HepG2 (cell line): ENCODE measurements at regions not wholly inside any gene's neighbourhood (a gene's known extent, or its start where the extent isn't known, plus 50 kb on each side); places are given as distances from the start of the nearest gene placed in this dataset.

Experiments used
- ATAC-seq: fragments of 200-7000 bp; cut with Tn5 transposase; 3 replicates; pipeline ENCODE4 v1.9.1; 2020; ENCODE audit warnings: mild to moderate bottlenecking, moderate library complexity
- BruUV-seq: library from RNA; stranded (reverse); fragments of 400-500 nt; replicated peaks from 2 replicates; lab custom pipeline; 2021; lab: Mats Ljungman, UMichigan
- CTCF ChIA-PET: fragments of 300-600 bp; formaldehyde crosslinking; extraction: SDS; loops from one replicate; lab custom pipeline; 2021; ENCODE audit warnings: low total read pairs, inconsistent platforms, low intra/inter-chr PET ratio; lab: Yijun Ruan, JAX
- POLR2A ChIA-PET: fragments of 350-600 bp; sonication (Branson Sonifier 250); formaldehyde crosslinking; loops from one replicate; lab custom pipeline; 2020; ENCODE audit warnings: antibody characterized with exemption, inconsistent platforms; lab: Yijun Ruan, JAX
- DNase-seq: peaks from one replicate; pipeline ENCODE4 v3.0.0-alpha.2; 2015; ENCODE audit warnings: low spot score
- FAIRE-seq: peaks from 3 replicates; lab custom pipeline; 2011; peaks lifted over from hg19 to GRCh38; lab: Jason Lieb, UNC
- H2AFZ ChIP-seq: one replicate; pipeline ENCODE4 v1.6.1; 2011; ENCODE audit warnings: low read length, inconsistent platforms
- H3K27ac ChIP-seq: fragments of 300-600 bp; 3 replicates; pipeline ENCODE4 v1.8.0; 2011; ENCODE audit warnings: mixed run types, mild to moderate bottlenecking, mixed read lengths, low read length, inconsistent platforms; ENCODE audit not compliant: insufficient read depth; ENCODE audit errors: extremely low read length
- H3K27me3 ChIP-seq, 2 experiments: fragments of 200-600 bp in 1 of 2; 2 replicates in 1 of 2; 3 replicates in 1 of 2; pipeline versions ENCODE4 v1.6.0 to v1.8.0; 2011; ENCODE audit warnings: low read length in 2 of 2, mild to moderate bottlenecking in 2 of 2, moderate library complexity in 2 of 2, inconsistent platforms in 1 of 2; ENCODE audit not compliant: insufficient read depth in 2 of 2, control insufficient read depth in 1 of 2
- H3K36me3 ChIP-seq, 2 experiments: fragments of 200-600 bp in 1 of 2; replicated peaks in 1 of 2; 2 replicates in 1 of 2; 3 replicates in 1 of 2; pipeline versions ENCODE4 v1.5.1 to v1.8.0; 2011; ENCODE audit warnings: low read length in 2 of 2, inconsistent platforms in 1 of 2; ENCODE audit not compliant: insufficient read depth in 2 of 2, control insufficient read depth in 1 of 2
- H3K4me1 ChIP-seq: 2 replicates; pipeline ENCODE4 v1.5.1; 2012; ENCODE audit warnings: low read length, inconsistent platforms; ENCODE audit not compliant: insufficient read depth
- H3K4me2 ChIP-seq: 2 replicates; pipeline ENCODE4 v1.6.0; 2011; ENCODE audit warnings: low read depth, low read length, inconsistent platforms
- H3K4me3 ChIP-seq, 3 experiments: fragments of 200-600 bp in 1 of 3; sonication (generic), shearing (Covaris generic) in 1 of 3; replicated peaks in 1 of 3; 2 replicates each; pipeline ENCODE4 v1.5.1; 2011 to 2016; ENCODE audit warnings: low read length in 3 of 3, inconsistent platforms in 2 of 3, low read depth in 2 of 3, mild to moderate bottlenecking in 2 of 3, control low read depth in 1 of 3, mixed read lengths in 1 of 3; ENCODE audit not compliant: insufficient read depth in 1 of 3
- H3K79me2 ChIP-seq: one replicate; pipeline ENCODE4 v1.6.1; 2011; ENCODE audit warnings: low read length, inconsistent platforms; ENCODE audit not compliant: insufficient read depth
- H3K9ac ChIP-seq: 2 replicates; pipeline ENCODE4 v1.6.0; 2011; ENCODE audit warnings: mild to moderate bottlenecking, low read depth, low read length, inconsistent platforms; ENCODE audit not compliant: insufficient read depth
- H3K9me3 ChIP-seq: 2 replicates; pipeline ENCODE4 v1.5.1; 2012; ENCODE audit warnings: mild to moderate bottlenecking, low read length
- H4K20me1 ChIP-seq: 2 replicates; pipeline ENCODE4 v1.6.0; 2011; ENCODE audit warnings: inconsistent platforms, mild to moderate bottlenecking, low read length, moderate library complexity; ENCODE audit not compliant: insufficient read depth
- DMAP1 ChIP-seq: IDR thresholded peaks from 2 replicates; pipeline ENCODE4 v1.6.1; 2016
- HMG20A ChIP-seq: IDR thresholded peaks from 2 replicates; pipeline ENCODE4 v1.6.1; 2016; ENCODE audit warnings: borderline replicate concordance
- KDM6A ChIP-seq: IDR thresholded peaks from 2 replicates; pipeline ENCODE4 v1.6.1; 2016; ENCODE audit warnings: low read depth
- MEF2D ChIP-seq: sonication (generic); formaldehyde crosslinking; IDR thresholded peaks from 2 replicates; pipeline ENCODE4 v1.5.1; 2020; ENCODE audit warnings: mild to moderate bottlenecking, missing genetic modification reagents
- NPAS2 ChIP-seq: sonication (generic); formaldehyde crosslinking; IDR thresholded peaks from 2 replicates; pipeline ENCODE4 v1.8.0; 2022; ENCODE audit warnings: mild to moderate bottlenecking, missing genetic modification reagents, borderline replicate concordance
- PLRG1 ChIP-seq: fragments of 450-650 bp; conservative IDR thresholded peaks from 2 replicates; pipeline ENCODE4 v1.6.1; 2016
- SNAI1 ChIP-seq: sonication (generic); formaldehyde crosslinking; IDR thresholded peaks from 2 replicates; pipeline ENCODE4 v1.5.0; 2020; ENCODE audit warnings: mild to moderate bottlenecking, missing genetic modification reagents, borderline replicate concordance
- SNRNP70 ChIP-seq: fragments of 200-400 bp; formaldehyde crosslinking; IDR thresholded peaks from 2 replicates; pipeline ENCODE4 v1.6.1; 2017; ENCODE audit warnings: mild to moderate bottlenecking, low read depth, low read length, moderate library complexity
- SOX13 ChIP-seq, 3 experiments: fragments of 450-650 bp in 1 of 3; sonication (generic) in 1 of 3; formaldehyde crosslinking in 1 of 3; IDR thresholded peaks in 2 of 3; conservative IDR thresholded peaks in 1 of 3; 2 replicates each; pipeline versions ENCODE4 v1.5.0 to v1.6.1; 2016 to 2020; ENCODE audit warnings: antibody characterized with exemption in 1 of 3, mild to moderate bottlenecking in 1 of 3, missing compliant biosample characterization in 1 of 3, missing genetic modification reagents in 1 of 3, moderate library complexity in 1 of 3
- SRSF1 ChIP-seq: fragments of 200-400 bp; formaldehyde crosslinking; optimal IDR thresholded peaks from 2 replicates; pipeline ENCODE3; 2017; ENCODE audit warnings: mild to moderate bottlenecking, low read depth, low read length, moderate library complexity
- ZNF703 ChIP-seq: sonication (generic); formaldehyde crosslinking; IDR thresholded peaks from 2 replicates; pipeline ENCODE4 v1.5.1; 2020; ENCODE audit warnings: missing genetic modification reagents, mild to moderate bottlenecking, moderate library complexity, borderline replicate concordance
- WGBS: methylation state at CpG from one replicate; pipeline ENCODE4 v1.1.6; 2017; ENCODE audit warnings: low lambda C conversion rate; 5-methylcytosine and 5-hydroxymethylcytosine counted together
- in situ Hi-C: cut with HindIII; loops from 2 replicates; pipeline ENCODE4 v1.10.0; 2017; ENCODE audit warnings: low pct_unique_long_range_greater_than_20kb; ENCODE audit not compliant: extremely low pct_ligation_motif_present
- intact Hi-C: fragments of 100-400 bp; cut with micrococcal nuclease; formaldehyde crosslinking; loops from one replicate; pipeline ENCODE4 v1.10.0; 2022; ENCODE audit not compliant: unreplicated experiment
- TF ChIP-seq, protein P1 (sequence below): sonication (generic); formaldehyde crosslinking; IDR thresholded peaks from 2 replicates; pipeline ENCODE4; 2020; ENCODE audit warnings: missing genetic modification reagents, mild to moderate bottlenecking, borderline replicate concordance
- TF ChIP-seq, protein P2 (sequence below): sonication (generic); formaldehyde crosslinking; IDR thresholded peaks from 2 replicates; pipeline ENCODE4 v1.8.1; 2023; ENCODE audit warnings: mild to moderate bottlenecking, missing genetic modification reagents
- TF ChIP-seq, protein P3 (sequence below): sonication (generic); formaldehyde crosslinking; IDR thresholded peaks from 2 replicates; pipeline ENCODE4 v1.5.1; 2020; ENCODE audit warnings: mild to moderate bottlenecking, missing genetic modification reagents, borderline replicate concordance

DNA sequence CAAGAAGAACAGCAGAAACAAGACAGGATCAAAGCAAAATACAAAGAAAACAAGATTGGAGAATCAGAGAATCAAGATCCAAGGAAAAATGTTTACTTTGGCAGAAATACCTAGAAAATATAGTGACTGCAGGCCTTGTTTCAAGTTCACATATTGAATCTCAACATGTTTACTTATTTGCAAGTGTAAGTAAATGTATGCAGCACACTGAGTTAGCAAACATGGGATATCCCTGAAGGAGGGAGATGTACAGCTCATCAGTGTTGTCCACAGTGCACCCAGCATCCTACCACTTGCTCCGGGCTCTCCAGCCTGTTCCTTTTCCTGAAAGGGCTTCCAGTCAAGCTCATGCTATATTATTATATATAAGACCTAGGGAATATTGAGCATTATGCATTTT, 319.5 kb downstream of the PRL start:
- Histone ChIP-seq H3K4me2 (no peak overlapping the region), H2AFZ (no peak overlapping the region), H4K20me1 (no peaks in the 10 kb centered on the region), H3K9me3 (no peaks in the 10 kb centered on the region), H3K27me3 (no peaks in the 10 kb centered on the region), H3K9ac (no peak overlapping the region), H3K27ac (no peak overlapping the region), H3K79me2 (no peaks in the 10 kb centered on the region), H3K4me1 (no peaks in the 10 kb centered on the region), H3K4me3 (no peak overlapping the region), H3K36me3 (no peaks in the 10 kb centered on the region)
- in situ Hi-C loops: no loop called here
- ChIA-PET CTCF (no interaction called here), POLR2A (no interaction called here)
- WGBS: 0% methylated on average over 1 of the region's 1 CpG
- ATAC-seq (no peak), FAIRE-seq (no peak), DNase-seq (no peak)
- intact Hi-C loops: no loop called here
- BruUV-seq: no TSS peak
- TF ChIP-seq, protein P1, sequence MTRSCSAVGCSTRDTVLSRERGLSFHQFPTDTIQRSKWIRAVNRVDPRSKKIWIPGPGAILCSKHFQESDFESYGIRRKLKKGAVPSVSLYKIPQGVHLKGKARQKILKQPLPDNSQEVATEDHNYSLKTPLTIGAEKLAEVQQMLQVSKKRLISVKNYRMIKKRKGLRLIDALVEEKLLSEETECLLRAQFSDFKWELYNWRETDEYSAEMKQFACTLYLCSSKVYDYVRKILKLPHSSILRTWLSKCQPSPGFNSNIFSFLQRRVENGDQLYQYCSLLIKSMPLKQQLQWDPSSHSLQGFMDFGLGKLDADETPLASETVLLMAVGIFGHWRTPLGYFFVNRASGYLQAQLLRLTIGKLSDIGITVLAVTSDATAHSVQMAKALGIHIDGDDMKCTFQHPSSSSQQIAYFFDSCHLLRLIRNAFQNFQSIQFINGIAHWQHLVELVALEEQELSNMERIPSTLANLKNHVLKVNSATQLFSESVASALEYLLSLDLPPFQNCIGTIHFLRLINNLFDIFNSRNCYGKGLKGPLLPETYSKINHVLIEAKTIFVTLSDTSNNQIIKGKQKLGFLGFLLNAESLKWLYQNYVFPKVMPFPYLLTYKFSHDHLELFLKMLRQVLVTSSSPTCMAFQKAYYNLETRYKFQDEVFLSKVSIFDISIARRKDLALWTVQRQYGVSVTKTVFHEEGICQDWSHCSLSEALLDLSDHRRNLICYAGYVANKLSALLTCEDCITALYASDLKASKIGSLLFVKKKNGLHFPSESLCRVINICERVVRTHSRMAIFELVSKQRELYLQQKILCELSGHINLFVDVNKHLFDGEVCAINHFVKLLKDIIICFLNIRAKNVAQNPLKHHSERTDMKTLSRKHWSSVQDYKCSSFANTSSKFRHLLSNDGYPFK: no peak
- TF ChIP-seq SNAI1 (CRISPR knock-in tag) (no peak), HMG20A (CRISPR knock-in tag) (no peak), PLRG1 (no peak), MEF2D (CRISPR knock-in tag) (no peak), SRSF1 (no peak), DMAP1 (CRISPR knock-in tag) (no peak), ZNF703 (CRISPR knock-in tag) (no peak), KDM6A (no peak), SOX13 (IDR thresholded peaks at IDR 0.05) (no peak), SOX13 (CRISPR knock-in tag; conservative IDR thresholded peaks at IDR 0.05 in 1 of 2, IDR thresholded peaks at IDR 0.05 in 1 of 2) (no peak), NPAS2 (no peak), SNRNP70 (no peak)
- TF ChIP-seq, protein P2, sequence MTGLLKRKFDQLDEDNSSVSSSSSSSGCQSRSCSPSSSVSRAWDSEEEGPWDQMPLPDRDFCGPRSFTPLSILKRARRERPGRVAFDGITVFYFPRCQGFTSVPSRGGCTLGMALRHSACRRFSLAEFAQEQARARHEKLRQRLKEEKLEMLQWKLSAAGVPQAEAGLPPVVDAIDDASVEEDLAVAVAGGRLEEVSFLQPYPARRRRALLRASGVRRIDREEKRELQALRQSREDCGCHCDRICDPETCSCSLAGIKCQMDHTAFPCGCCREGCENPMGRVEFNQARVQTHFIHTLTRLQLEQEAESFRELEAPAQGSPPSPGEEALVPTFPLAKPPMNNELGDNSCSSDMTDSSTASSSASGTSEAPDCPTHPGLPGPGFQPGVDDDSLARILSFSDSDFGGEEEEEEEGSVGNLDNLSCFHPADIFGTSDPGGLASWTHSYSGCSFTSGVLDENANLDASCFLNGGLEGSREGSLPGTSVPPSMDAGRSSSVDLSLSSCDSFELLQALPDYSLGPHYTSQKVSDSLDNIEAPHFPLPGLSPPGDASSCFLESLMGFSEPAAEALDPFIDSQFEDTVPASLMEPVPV (CRISPR knock-in tag): no peak
- TF ChIP-seq, protein P3, sequence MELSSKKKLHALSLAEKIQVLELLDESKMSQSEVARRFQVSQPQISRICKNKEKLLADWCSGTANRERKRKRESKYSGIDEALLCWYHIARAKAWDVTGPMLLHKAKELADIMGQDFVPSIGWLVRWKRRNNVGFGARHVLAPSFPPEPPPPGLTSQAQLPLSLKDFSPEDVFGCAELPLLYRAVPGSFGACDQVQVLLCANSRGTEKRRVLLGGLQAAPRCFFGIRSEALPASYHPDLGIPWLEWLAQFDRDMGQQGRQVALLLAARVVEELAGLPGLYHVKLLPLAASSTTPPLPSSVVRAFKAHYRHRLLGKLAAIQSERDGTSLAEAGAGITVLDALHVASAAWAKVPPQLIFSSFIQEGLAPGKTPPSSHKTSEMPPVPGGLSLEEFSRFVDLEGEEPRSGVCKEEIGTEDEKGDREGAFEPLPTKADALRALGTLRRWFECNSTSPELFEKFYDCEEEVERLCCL (CRISPR knock-in tag): no peak
